ENCODE measurements at regions not wholly inside any gene's neighbourhood (a gene's known extent, or its start where the extent isn't known, plus 50 kb on each side); places are given as distances from the start of the nearest gene placed in this dataset.

GRCh38 chr5:2221450-2221849, 338.7 kb upstream of the IRX4 start:
- DNase-seq (no peak), ATAC-seq (no peak)
- Histone ChIP-seq H3K4me3 (no peak overlapping the region), H3K9me3 (no peaks in the 10 kb centered on the region), H3K4me1 (no peaks in the 10 kb centered on the region), H3K36me3 (ENCODE audit: insufficient read depth in 1 of 2, low read depth in 1 of 2) (no peaks in the 10 kb centered on the region), H3K27me3 (ENCODE audit: insufficient read depth in 3 of 3, low read length in 2 of 3) (no peaks in the 10 kb centered on the region), H3K27ac (no peak overlapping the region)
- TF ChIP-seq CTCF (IDR thresholded peaks at IDR 0.05), result no peak
- intact Hi-C loops (cut with DNase I), result no loop called here
- 77 to 86% (median 83%) methylated on average over 5 of the region's 5 CpGs for WGBS, 3 donors

- ATAC-seq, result no peak
- DNase-seq, result no peak
- Histone ChIP-seq H3K4me3 (no peak overlapping the region), H3K27me3 (ENCODE audit: insufficient read depth in 3 of 3, low read length in 2 of 3) (no peaks in the 10 kb centered on the region), H3K27ac (no peak overlapping the region), H3K4me1 (no peaks in the 10 kb centered on the region), H3K9me3 (no peaks in the 10 kb centered on the region), H3K36me3 (ENCODE audit: insufficient read depth in 1 of 2, low read depth in 1 of 2) (no peaks in the 10 kb centered on the region)
- intact Hi-C loops (cut with DNase I), result no loop called here
- WGBS, 3 donors, result 77 to 82% (median 80%) methylated on average over 7 of the region's 7 CpGs
- no peak for TF ChIP-seq CTCF (IDR thresholded peaks at IDR 0.05)
Observed at GRCh38 chr5:2220741-2221140, 338.0 kb upstream of the IRX4 start.

GRCh38 chr5:2219149-2219776, 336.5 kb upstream of the IRX4 start:
- no peak for DNase-seq
- Histone ChIP-seq H3K9me3 (no peaks in the 10 kb centered on the region), H3K4me3 (no peak overlapping the region), H3K4me1 (no peaks in the 10 kb centered on the region), H3K27me3 (ENCODE audit: insufficient read depth in 3 of 3, low read length in 2 of 3) (no peaks in the 10 kb centered on the region), H3K36me3 (ENCODE audit: insufficient read depth in 1 of 2, low read depth in 1 of 2) (no peaks in the 10 kb centered on the region), H3K27ac (no peak overlapping the region)
- intact Hi-C loops (cut with DNase I), result no loop called here
- whole genome bisulfite sequencing, 3 donors, result 91 to 96% (median 92%) methylated on average over 3 of the region's 3 CpGs
- TF ChIP-seq CTCF (IDR thresholded peaks at IDR 0.05), result no peak
- ATAC-seq, result no peak

GRCh38 chr5:2217219-2217618, 334.5 kb upstream of the IRX4 start:
- no peaks in the 10 kb centered on the region for H3K27me3 ChIP-seq (ENCODE audit: insufficient read depth in 3 of 3, low read length in 2 of 3)
- H3K27ac ChIP-seq, result no peak overlapping the region
- H3K9me3 ChIP-seq, result no peaks in the 10 kb centered on the region
- no peak for TF ChIP-seq CTCF (IDR thresholded peaks at IDR 0.05)
- H3K4me1 ChIP-seq, result no peaks in the 10 kb centered on the region
- no peak for ATAC-seq
- 57 to 67% (median 67%) methylated on average over 4 of the region's 4 CpGs for WGBS, 3 donors
- no peak for DNase-seq
- intact Hi-C loops (cut with DNase I), result no loop called here
- H3K36me3 ChIP-seq (ENCODE audit: insufficient read depth in 1 of 2, low read depth in 1 of 2), result no peaks in the 10 kb centered on the region
- no peak overlapping the region for H3K4me3 ChIP-seq
